ENCODE measurements at regions not wholly inside any gene's neighbourhood (a gene's known extent, or its start where the extent isn't known, plus 50 kb on each side); places are given as distances from the start of the nearest gene placed in this dataset.
A peak's percentile ranks its signal among the peaks of the same experiment; 100 is the strongest.

DNA sequence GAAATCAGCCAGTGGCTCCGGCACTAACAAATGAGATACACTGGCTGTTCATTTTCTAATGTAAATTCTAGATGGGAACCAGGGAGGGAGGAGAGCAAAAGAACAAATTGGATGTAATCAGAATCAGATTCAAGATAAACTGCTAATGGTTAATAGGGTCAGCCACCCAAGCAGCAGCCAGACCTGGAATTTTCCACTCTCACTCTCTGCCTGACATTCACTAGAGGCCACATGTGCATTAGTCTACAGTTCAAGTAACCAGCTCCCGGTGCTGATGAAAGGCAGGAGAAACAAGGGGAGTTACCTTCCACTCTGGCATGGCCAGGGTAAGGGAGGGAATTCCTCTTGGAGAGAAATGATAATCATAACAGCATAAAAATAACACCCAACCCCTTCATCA lies 597.7 kb downstream of the TOX3 start:
- H3K4me3 ChIP-seq (ENCODE audit: low read depth, low read length): no peak overlapping the region
- DNase-seq (ENCODE audit: low read depth): peak; percentile 67
- TF ChIP-seq, protein P1, sequence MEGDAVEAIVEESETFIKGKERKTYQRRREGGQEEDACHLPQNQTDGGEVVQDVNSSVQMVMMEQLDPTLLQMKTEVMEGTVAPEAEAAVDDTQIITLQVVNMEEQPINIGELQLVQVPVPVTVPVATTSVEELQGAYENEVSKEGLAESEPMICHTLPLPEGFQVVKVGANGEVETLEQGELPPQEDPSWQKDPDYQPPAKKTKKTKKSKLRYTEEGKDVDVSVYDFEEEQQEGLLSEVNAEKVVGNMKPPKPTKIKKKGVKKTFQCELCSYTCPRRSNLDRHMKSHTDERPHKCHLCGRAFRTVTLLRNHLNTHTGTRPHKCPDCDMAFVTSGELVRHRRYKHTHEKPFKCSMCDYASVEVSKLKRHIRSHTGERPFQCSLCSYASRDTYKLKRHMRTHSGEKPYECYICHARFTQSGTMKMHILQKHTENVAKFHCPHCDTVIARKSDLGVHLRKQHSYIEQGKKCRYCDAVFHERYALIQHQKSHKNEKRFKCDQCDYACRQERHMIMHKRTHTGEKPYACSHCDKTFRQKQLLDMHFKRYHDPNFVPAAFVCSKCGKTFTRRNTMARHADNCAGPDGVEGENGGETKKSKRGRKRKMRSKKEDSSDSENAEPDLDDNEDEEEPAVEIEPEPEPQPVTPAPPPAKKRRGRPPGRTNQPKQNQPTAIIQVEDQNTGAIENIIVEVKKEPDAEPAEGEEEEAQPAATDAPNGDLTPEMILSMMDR (IDR thresholded peaks at IDR 0.05; ENCODE audit: insufficient read depth, low read depth, low read length): no peak

DNA sequence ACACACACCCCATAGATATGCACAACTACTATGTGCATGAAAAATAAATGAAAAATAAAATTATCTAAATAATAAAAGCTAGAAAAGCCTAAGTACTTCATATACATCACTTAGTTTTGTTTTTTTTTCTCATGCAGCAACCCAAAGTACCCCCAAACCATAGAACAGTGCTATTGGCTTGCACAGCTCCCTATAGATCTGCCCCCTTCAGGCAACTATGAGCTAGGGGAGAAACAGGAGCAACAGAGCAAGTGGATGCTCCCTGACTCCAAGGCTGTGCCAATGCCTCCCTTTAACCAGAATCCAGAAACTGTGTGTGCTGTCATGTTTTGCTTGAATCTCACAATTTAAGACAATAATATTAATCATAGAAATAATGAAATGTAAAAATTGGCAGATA lies 605.5 kb downstream of the TOX3 start:
- DNase-seq (ENCODE audit: low read depth): no peak
- no peak overlapping the region for H3K4me3 ChIP-seq (ENCODE audit: low read depth, low read length)
- TF ChIP-seq, protein P1 (IDR thresholded peaks at IDR 0.05; ENCODE audit: insufficient read depth, low read depth, low read length): no peak

DNA sequence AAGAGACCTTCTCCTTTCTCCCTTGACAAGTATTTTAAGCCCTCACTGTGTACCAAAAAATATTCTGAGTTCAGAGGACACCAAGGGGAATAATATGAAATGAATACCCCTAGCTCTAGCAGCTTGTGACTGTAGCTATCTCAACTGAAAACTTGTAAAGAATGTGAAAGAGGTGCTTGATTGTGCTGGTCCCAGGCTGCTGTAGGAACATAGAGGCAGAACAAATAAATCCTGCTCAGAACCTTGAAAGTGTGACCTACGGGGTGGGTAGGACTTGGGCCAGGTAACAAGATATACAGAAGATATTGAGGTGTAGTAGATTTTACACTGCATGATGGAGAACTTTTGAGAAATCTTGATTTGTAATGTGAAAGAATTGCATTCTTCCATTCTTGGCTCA lies 606.8 kb downstream of the TOX3 start:
- DNase-seq (ENCODE audit: low read depth): no peak
- TF ChIP-seq, protein P1 (IDR thresholded peaks at IDR 0.05; ENCODE audit: insufficient read depth, low read depth, low read length): no peak

DNA sequence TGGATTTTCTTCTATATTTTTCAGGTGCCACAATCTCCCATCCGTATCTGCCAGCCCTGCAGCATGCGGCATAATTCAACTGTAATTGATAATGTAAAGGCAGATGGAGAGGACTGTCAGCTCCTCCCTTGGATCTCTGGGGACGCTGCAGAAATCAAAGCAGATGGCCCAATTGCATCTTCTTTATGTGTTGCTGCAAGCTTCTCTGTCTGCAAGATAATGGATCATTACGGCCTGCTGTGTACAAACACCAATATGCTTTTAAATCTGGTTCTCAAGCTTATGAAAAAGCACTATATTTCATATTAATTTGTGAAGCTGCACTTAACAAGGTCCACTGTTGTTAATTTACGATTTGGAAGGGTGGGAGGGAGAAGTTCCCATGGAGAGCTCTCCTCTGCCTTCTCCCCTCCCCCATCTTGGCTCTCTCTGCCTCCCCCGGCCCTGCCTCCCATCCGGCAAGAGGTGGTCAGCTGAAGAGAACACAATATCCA lies 607.5 kb downstream of the TOX3 start:
- TF ChIP-seq, protein P1 (IDR thresholded peaks at IDR 0.05; ENCODE audit: insufficient read depth, low read depth, low read length): no peak
- H3K4me3 ChIP-seq (ENCODE audit: low read depth, low read length): no peak overlapping the region
- DNase-seq (ENCODE audit: low read depth): no peak

More for the DNA sequence above, 606.8 kb downstream of the TOX3 start:
- no peak overlapping the region for H3K4me3 ChIP-seq (ENCODE audit: low read depth, low read length)

DNA sequence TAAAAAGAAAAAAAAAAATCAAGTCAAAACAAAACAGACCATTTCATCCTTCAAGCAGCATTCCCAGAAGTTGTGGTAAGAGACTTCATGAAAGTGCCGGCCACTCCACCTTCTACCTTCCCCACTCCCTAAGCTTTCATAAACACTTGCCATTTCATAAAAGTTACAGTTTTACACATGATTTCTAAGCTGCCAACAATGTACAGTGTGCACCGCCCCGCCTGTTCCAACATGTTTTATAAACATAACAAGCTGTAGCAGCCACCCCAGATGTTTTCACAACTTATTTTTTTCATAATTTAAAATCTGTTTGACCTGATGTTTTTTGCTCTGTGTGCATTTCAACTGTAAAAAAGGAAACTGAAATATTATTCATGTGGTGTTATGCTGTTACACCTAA lies 608.1 kb downstream of the TOX3 start:
- TF ChIP-seq, protein P1 (IDR thresholded peaks at IDR 0.05; ENCODE audit: insufficient read depth, low read depth, low read length): no peak
- H3K4me3 ChIP-seq (ENCODE audit: low read depth, low read length): no peak overlapping the region
- DNase-seq (ENCODE audit: low read depth): peak; percentile 44

DNA sequence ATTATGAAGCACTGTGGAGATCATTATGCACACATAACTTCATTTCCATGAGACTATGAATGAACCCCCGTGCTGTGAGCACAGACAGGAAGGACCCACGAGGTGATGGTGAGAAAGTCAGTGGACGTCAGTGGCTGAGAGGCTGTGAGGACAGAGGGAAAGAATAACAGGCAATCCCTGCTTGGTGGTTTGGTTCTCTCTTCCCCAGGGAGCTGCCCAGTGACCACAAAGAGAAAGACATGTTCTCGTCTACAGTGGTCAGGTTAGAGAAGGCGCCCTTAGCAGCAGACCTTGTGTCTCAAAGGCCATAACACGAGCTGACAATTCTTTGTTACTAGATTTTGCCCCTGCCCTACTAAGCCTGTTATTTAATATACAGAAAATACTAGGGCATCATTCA lies 609.2 kb downstream of the TOX3 start:
- TF ChIP-seq, protein P1 (IDR thresholded peaks at IDR 0.05; ENCODE audit: insufficient read depth, low read depth, low read length): no peak
- H3K4me3 ChIP-seq (ENCODE audit: low read depth, low read length): no peak overlapping the region
- no peak for DNase-seq (ENCODE audit: low read depth)

DNA sequence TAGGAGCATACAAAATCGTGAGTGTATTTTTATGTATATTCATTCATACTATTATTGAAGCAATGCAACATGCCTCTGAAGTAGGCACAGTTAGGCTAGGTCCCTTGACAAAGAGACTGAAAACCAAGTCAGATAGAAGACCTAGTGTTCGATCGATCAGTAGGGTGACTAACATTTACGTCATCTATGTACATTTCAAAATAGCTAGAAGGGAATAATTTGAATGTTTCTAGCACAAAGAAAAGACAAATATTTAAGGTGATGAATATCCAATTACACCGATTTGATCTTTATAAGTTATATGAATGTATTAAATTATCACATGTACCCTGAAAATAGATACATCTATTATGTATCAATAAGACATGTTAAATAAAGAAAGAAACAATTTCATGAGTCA lies 610.1 kb downstream of the TOX3 start:
- TF ChIP-seq, protein P1 (IDR thresholded peaks at IDR 0.05; ENCODE audit: insufficient read depth, low read depth, low read length): no peak
- no peak overlapping the region for H3K4me3 ChIP-seq (ENCODE audit: low read depth, low read length)
- DNase-seq (ENCODE audit: low read depth): no peak
